D721Med (cell line): ENCODE measurements at regions not wholly inside any gene's neighbourhood (a gene's known extent, or its start where the extent isn't known, plus 50 kb on each side); places are given as distances from the start of the nearest gene placed in this dataset.

Experiments used
- DNase-seq: peaks from one replicate; pipeline ENCODE4 v3.0.0; 2011; ENCODE audit warnings: low spot score; ENCODE audit not compliant: insufficient read length
- FAIRE-seq: peaks from 2 replicates; lab custom pipeline; 2011; peaks lifted over from hg19 to GRCh38; lab: Jason Lieb, UNC
- CTCF ChIP-seq: IDR thresholded peaks from 2 replicates; pipeline ENCODE4 v1.5.1; 2012; ENCODE audit warnings: mild to moderate bottlenecking, control low read depth; ENCODE audit not compliant: insufficient read depth; ENCODE audit errors: missing control alignments

DNA sequence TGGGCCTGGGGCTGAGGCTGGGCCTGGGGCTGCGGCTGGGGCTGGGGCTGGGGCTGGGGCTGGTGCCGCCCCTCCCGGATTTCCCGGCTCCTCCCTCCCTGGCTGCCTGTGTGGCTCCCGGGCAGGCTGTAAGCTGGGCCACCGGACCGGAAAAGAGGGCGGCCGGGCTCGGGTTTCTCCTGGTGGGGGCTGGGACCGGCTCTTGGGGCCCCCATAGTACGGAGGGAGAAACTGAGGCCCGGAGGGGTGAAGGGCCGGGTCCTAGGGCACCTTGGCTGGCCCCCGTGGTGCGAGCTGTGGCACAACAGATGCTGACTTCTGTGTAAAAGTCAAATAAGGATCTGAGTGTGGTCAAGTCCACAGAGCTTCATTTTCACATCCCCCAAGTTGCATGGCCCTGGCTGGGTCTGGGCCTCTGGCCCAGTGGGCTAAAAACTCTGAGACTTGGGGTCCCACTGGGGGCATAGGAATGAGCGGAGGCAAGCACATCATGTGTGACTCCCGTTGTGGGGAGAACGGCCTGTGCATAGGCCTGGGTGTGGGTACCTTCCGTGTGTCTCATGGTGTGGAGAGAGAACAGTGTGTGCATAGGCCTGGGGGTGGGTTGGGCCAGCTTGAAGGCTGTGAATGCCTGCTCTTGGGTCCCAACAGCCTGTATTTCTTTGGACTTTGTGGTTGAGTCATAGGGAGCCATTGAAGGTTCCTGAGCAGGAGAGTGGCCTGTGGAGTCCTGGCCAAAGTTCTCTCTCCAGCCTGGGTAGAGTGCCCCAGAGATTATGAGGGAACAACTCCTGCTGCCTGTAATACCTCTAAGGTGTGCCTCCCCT is 123.9 kb upstream of the CIBAR2 start:
- DNase-seq = no peak
- no peak for TF ChIP-seq CTCF

DNA sequence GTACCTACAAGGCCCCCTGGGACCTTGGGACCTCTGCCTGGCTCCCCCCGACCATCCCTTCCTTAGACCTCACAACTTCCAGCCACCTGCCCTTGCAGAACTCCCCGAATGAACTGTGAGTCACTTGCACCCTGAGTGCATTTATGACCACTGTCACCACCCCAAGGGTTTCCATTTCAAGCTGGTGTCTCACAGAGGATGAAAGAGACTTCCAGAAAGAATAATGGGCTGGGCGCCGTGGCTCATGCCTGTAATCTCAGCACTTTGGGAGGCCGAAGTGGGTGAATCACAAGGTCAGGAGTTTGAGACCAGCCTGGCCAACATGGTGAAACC is 124.5 kb upstream of the CIBAR2 start:
- no peak for DNase-seq
- no peak for TF ChIP-seq CTCF
- no peak for FAIRE-seq

More for the DNA sequence above, 123.9 kb upstream of the CIBAR2 start:
- no peak for FAIRE-seq

- no peak for TF ChIP-seq CTCF
- DNase-seq = no peak
- FAIRE-seq = no peak
Observed at GRCh38 chr16:85237817-85238216, 125.5 kb upstream of the CIBAR2 start.

DNA sequence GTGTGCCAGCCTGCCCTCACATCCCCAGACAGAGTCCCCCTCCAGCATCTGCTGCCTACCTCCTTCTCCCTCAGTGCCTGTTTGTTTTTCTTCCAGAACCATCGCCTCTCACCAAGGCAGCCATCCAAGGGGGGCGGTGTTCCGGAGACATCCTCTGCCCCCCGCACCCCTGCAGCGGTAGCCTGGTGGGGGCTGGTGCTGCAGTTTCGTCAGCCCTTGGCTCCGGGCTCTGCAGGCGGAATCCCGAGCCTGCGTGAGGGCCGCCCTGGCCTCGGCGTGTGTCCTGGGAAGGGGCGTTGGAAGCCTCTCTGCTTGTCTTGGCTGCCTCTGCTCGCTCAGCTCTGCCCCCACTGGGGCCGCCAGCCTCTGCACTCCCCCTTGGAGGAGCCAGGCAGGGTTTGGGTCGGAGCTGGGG is 126.0 kb upstream of the CIBAR2 start:
- FAIRE-seq (no peak), DNase-seq (no peak)
- no peak for TF ChIP-seq CTCF

DNA sequence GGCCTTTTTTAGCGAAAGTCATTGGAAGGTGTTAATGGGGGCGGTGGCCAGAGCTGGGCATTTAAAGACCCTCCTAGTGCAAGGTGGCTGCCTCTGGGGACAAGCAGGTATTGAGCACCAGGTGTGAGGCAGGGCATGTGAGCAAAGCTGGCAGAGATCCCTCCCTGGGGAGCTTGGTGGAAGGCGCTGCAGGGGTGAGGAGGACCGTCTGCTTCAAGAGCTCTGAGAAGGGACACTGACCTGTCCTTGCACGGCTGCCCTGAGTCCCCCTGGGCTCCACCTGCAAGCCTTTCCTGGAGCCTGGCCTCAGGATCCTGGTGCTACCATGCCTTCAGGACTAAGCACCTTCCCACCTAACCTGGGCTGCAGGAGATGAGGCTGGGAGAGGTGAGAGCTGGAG is 127.0 kb upstream of the CIBAR2 start:
- TF ChIP-seq CTCF = no peak
- DNase-seq = no peak
- FAIRE-seq = no peak

DNA sequence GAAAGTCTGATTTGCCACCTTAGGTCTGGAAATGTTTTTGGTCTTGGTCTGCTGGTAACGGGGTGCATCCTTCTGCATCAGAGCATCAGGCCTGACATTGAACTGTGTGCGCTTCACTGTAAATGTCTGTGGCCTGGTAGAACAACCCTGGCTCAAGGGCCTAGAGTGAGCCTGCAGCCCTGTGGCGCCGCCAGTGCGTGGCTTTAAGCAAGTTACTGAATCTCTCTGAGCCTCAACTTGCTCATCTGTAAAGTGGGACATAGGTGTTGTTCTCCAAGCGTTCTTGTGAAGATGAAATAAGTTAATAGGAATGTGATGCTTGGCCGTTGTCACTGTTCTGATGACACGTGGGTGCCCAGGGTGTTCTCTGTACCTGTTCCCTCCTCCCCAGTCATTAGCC is 127.6 kb upstream of the CIBAR2 start:
- DNase-seq = no peak
- FAIRE-seq = no peak
- no peak for TF ChIP-seq CTCF
